WERI-Rb-1 (cell line): ENCODE measurements at regions not wholly inside any gene's neighbourhood (a gene's known extent, or its start where the extent isn't known, plus 50 kb on each side); places are given as distances from the start of the nearest gene placed in this dataset.

Experiments
- DNase-seq: peaks from one replicate; pipeline ENCODE4 v3.0.0-alpha.2; 2020
- H3K27ac ChIP-seq: fragments of 250-450 bp; sonication (Bioruptor Pico); 2 replicates; pipeline ENCODE4 v1.5.1; 2020; ENCODE audit warnings: mild to moderate bottlenecking, moderate library complexity
- H3K27me3 ChIP-seq: fragments of 250-450 bp; sonication (Bioruptor Pico); 2 replicates; pipeline ENCODE4 v1.5.1; 2021; ENCODE audit warnings: mild to moderate bottlenecking, low read depth, moderate library complexity; ENCODE audit not compliant: insufficient read depth, severe bottlenecking
- H3K36me3 ChIP-seq: fragments of 250-450 bp; sonication (Bioruptor Pico); 2 replicates; pipeline ENCODE4 v1.5.1; 2020; ENCODE audit warnings: mild to moderate bottlenecking, moderate library complexity
- H3K4me3 ChIP-seq: 2 replicates; pipeline ENCODE4 v1.5.1; 2011; ENCODE audit warnings: low read depth, mild to moderate bottlenecking, control low read depth, low read length
- H3K9me3 ChIP-seq: fragments of 250-450 bp; sonication (Bioruptor Pico); 2 replicates; pipeline ENCODE4 v1.5.1; 2021; ENCODE audit warnings: mild to moderate bottlenecking, moderate library complexity; ENCODE audit not compliant: severe bottlenecking
- CTCF ChIP-seq: IDR thresholded peaks from 2 replicates; pipeline ENCODE4 v1.5.1; 2011; ENCODE audit warnings: low read depth, mild to moderate bottlenecking, control low read depth, inconsistent platforms, low read length

DNA sequence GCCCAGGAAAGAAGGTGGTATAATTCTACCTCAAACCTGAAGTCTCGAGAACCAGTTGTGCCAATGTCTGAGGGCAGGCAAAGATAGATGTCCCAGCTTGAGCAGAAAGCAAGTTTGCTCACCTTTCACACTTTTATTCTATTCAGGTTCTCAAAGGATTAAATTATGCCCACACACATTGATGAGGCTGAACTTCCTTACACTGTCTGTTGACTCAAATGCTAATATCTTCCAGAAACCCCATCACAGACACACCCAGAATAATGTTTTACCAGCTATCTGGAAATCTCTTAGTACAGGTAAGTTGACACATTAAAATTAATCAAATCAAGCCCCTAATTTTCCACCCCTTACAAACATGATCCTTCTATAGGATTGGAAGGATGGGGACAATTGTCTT is 605.7 kb downstream of the NUF2 start:
- TF ChIP-seq CTCF: no peak
- Histone ChIP-seq H3K36me3 (no peaks in the 10 kb centered on the region), H3K9me3 (peaks cover 10% of the 10 kb centered on the region), H3K27ac (no peak overlapping the region), H3K27me3 (no peaks in the 10 kb centered on the region), H3K4me3 (no peak overlapping the region)
- DNase-seq: no peak

DNA sequence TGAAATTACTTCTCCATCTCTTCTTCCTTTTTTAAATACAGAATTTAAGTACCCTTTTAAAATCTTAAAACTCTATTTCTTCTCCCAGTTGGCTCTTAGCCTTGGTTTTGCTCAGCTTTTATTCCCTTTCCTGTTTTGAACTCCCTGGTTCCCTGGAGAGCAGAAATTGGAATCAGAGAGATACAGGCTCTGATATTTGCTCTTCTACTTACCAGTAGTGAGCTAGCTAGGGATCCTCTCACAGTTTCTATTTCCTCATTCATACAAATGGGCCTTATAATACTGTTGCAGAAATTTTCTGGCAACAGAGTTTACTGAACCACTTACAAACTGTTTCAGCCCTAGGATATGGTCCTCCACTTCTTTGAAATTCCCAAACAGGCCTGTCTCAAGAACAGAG is 606.3 kb downstream of the NUF2 start:
- no peak for DNase-seq
- Histone ChIP-seq H3K27me3 (no peaks in the 10 kb centered on the region), H3K4me3 (no peak overlapping the region), H3K9me3 (peaks cover 10% of the 10 kb centered on the region), H3K27ac (no peak overlapping the region), H3K36me3 (no peaks in the 10 kb centered on the region)
- no peak for TF ChIP-seq CTCF

- H3K9me3 ChIP-seq: peaks cover 10% of the 10 kb centered on the region
- no peaks in the 10 kb centered on the region for H3K36me3 ChIP-seq
- DNase-seq: no peak
- no peak overlapping the region for H3K4me3 ChIP-seq
- H3K27ac ChIP-seq: no peak overlapping the region
- no peaks in the 10 kb centered on the region for H3K27me3 ChIP-seq
- no peak for TF ChIP-seq CTCF
These were observed 606.9 kb downstream of the NUF2 start for GRCh38 chr1:163928651-163929050.

GRCh38 chr1:163932901-163933300 is 611.1 kb downstream of the NUF2 start:
- Histone ChIP-seq H3K27ac (no peak overlapping the region), H3K4me3 (no peak overlapping the region), H3K36me3 (no peaks in the 10 kb centered on the region), H3K27me3 (no peaks in the 10 kb centered on the region), H3K9me3 (peaks cover 3% of the 10 kb centered on the region)
- TF ChIP-seq CTCF: no peak
- no peak for DNase-seq

GRCh38 chr1:163933437-163933836 is 611.7 kb downstream of the NUF2 start:
- Histone ChIP-seq H3K27ac (no peak overlapping the region), H3K36me3 (no peaks in the 10 kb centered on the region), H3K27me3 (no peaks in the 10 kb centered on the region), H3K9me3 (peaks cover 3% of the 10 kb centered on the region), H3K4me3 (no peak overlapping the region)
- no peak for TF ChIP-seq CTCF
- no peak for DNase-seq

DNA sequence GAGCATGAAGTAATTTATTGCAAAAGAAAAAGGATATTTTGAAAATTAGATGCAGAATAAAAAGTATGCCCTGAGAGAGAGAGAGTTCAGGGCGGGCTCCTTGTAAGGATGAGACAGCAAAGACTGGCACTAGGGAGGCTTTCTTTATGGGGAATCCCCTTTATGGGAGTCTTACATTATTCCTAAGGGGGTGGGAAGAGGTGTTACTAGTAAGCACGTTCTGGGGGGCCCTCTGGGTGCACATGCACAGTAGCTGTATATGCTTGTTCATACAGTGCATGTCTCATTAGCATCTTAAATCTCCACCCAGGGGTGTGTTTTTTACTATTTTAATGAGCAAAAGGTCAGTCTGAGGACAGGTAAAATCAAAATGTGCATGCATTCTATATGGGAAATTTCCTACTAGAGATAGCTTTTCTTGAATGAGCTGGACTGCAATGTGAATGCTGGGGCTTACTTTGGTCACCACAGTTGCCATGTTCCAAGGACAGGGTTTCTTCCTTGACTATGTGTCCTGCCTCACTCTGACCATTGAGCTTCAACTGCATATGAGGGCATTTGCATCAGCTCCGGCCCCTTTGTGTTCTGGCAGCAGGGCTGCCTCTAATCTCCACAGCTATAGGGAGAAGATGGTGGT is 614.1 kb downstream of the NUF2 start:
- Histone ChIP-seq H3K27me3 (no peaks in the 10 kb centered on the region), H3K27ac (no peak overlapping the region), H3K9me3 (peaks cover 3% of the 10 kb centered on the region), H3K36me3 (no peaks in the 10 kb centered on the region), H3K4me3 (no peak overlapping the region)
- no peak for TF ChIP-seq CTCF
- no peak for DNase-seq
